Neural progenitor cell (in vitro differentiated cells): ENCODE measurements at regions not wholly inside any gene's neighbourhood (a gene's known extent, or its start where the extent isn't known, plus 50 kb on each side); places are given as distances from the start of the nearest gene placed in this dataset.

Experiments used
- DNase-seq: peaks from one replicate; pipeline ENCODE4 v3.0.0-alpha.2; 2016; ENCODE audit warnings: low spot score
- H2AFZ ChIP-seq: fragments of 200-600 bp; sonication (generic); replicated peaks from 2 replicates; pipeline ENCODE4 v1.6.1; 2016; ENCODE audit warnings: antibody characterized with exemption
- H3F3A ChIP-seq: fragments of 200-600 bp; sonication (generic); 2 replicates; pipeline ENCODE4 v1.6.1; 2016; ENCODE audit warnings: antibody characterized with exemption, low read depth
- H3K27ac ChIP-seq: fragments of 200-600 bp; sonication (generic); 2 replicates; pipeline ENCODE4 v1.5.1; 2016; ENCODE audit warnings: mild to moderate bottlenecking
- H3K27me3 ChIP-seq: fragments of 200-600 bp; sonication (generic); 2 replicates; pipeline ENCODE4 v1.6.1; 2016; ENCODE audit warnings: mild to moderate bottlenecking, moderate library complexity
- H3K36me3 ChIP-seq: fragments of 200-600 bp; sonication (generic); 2 replicates; pipeline ENCODE4 v1.5.1; 2016
- H3K4me1 ChIP-seq: fragments of 200-600 bp; sonication (generic); 2 replicates; pipeline ENCODE4 v1.6.1; 2016; ENCODE audit warnings: mixed run types
- H3K4me2 ChIP-seq: fragments of 200-600 bp; sonication (generic); 2 replicates; pipeline ENCODE4 v1.6.1; 2016
- H3K4me3 ChIP-seq: fragments of 200-600 bp; sonication (generic); 2 replicates; pipeline ENCODE4 v1.5.1; 2016
- H3K79me2 ChIP-seq: fragments of 200-600 bp; sonication (generic); 2 replicates; pipeline ENCODE4 v1.6.1; 2016; ENCODE audit warnings: low read depth
- H3K9ac ChIP-seq: fragments of 200-600 bp; sonication (generic); 2 replicates; pipeline ENCODE4 v1.6.1; 2016
- H3K9me3 ChIP-seq: fragments of 200-600 bp; sonication (generic); 2 replicates; pipeline ENCODE4 v1.5.1; 2016; ENCODE audit warnings: low read depth
- H4K20me1 ChIP-seq: fragments of 200-600 bp; sonication (generic); 2 replicates; pipeline ENCODE4 v1.6.1; 2016; ENCODE audit warnings: low read depth
- H3K27ac Mint-ChIP-seq: 3 replicates; pipeline ENCODE4 v1.8.0; 2021; ENCODE audit warnings: mixed read lengths
- H3K27me3 Mint-ChIP-seq: 2 replicates; pipeline ENCODE4 v1.8.0; 2022; ENCODE audit warnings: low read depth, mild to moderate bottlenecking, inconsistent platforms, moderate library complexity, mixed read lengths; ENCODE audit not compliant: insufficient read depth
- H3K36me3 Mint-ChIP-seq: 3 replicates; pipeline ENCODE4 v1.8.0; 2021; ENCODE audit warnings: mixed read lengths
- H3K4me1 Mint-ChIP-seq: 3 replicates; pipeline ENCODE4 v1.8.0; 2021; ENCODE audit warnings: mixed read lengths
- H3K4me3 Mint-ChIP-seq: 3 replicates; pipeline ENCODE4 v1.8.0; 2021; ENCODE audit warnings: mild to moderate bottlenecking, moderate library complexity, mixed read lengths
- H3K9me3 Mint-ChIP-seq: 3 replicates; pipeline ENCODE4 v1.8.0; 2020; ENCODE audit warnings: mixed read lengths
- EZH2 ChIP-seq: fragments of 200-600 bp; sonication (generic); IDR thresholded peaks from 2 replicates; pipeline ENCODE4 v1.6.1; 2017; ENCODE audit warnings: antibody characterized with exemption, mild to moderate bottlenecking, moderate library complexity
- EZH2phosphoT487 ChIP-seq: fragments of 200-600 bp; sonication (generic); IDR thresholded peaks from 2 replicates; pipeline ENCODE4 v1.6.1; 2017; ENCODE audit warnings: antibody characterized with exemption
- TF ChIP-seq, protein P1 (sequence below): fragments of 200-600 bp; sonication (generic); IDR thresholded peaks from 2 replicates; pipeline ENCODE4 v1.5.1; 2017; ENCODE audit warnings: antibody characterized with exemption, mild to moderate bottlenecking

DNA sequence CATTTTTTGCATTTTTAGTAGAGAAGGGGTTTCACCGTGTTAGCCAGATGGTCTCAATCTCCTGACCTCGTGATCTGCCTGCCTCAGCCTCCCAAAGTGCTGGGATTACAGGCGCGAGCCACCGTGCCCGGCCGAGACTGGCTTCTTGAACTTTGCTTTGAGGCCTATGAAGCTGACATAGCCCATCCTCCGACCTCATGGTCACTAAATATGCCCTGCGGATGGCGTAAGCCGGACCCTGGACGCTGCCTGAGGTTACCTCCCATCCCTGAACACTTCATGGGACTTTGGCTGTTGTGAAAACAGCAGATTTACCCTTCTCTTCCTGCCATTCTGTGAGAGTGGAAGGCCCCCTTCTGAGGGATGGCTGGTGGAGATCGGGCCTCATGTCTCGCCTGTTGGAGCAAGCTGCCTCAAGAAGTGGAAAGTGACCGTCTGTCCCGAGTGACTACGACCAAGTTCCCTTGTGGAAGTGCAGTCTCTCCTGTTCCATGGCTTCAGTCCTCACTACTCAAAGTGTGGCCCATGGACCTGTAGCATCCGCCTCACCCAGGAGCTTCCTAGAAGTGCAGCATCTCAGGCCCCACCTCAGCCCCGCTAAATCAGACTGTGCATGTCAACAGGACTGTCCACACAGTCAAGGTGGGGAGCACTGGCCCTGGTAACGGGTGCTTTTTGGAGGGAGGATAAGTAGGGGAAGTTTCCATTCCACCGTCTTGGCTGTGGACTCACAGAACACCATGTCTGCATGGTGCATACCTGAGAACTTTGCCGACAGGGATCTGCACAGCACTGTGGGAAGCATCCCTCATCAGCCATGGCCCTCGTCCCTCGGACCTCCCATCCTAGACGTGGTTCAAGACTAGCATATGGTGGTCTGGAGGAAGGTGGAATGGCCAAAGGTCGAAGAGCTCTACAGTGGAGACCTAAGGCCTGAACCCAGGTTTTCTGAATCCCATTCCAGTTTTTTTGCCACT is 210.5 kb upstream of the SHH start:
- Histone ChIP-seq H3K79me2 (no peaks in the 10 kb centered on the region), H2AFZ (no peak overlapping the region), H3K36me3 (no peaks in the 10 kb centered on the region), H3K4me1 (peaks cover 28% of the 10 kb centered on the region), H3K4me2 (no peak overlapping the region), H3K27ac (no peak overlapping the region), H3K9me3 (no peaks in the 10 kb centered on the region), H4K20me1 (no peaks in the 10 kb centered on the region), H3F3A (peaks cover 14% of the 10 kb centered on the region), H3K9ac (no peak overlapping the region), H3K4me3 (no peak overlapping the region), H3K27me3 (no peaks in the 10 kb centered on the region)
- H3K27ac Mint-ChIP-seq = no peak overlapping the region
- TF ChIP-seq EZH2phosphoT487 = no peak
- no peak for TF ChIP-seq EZH2
- TF ChIP-seq, protein P1, sequence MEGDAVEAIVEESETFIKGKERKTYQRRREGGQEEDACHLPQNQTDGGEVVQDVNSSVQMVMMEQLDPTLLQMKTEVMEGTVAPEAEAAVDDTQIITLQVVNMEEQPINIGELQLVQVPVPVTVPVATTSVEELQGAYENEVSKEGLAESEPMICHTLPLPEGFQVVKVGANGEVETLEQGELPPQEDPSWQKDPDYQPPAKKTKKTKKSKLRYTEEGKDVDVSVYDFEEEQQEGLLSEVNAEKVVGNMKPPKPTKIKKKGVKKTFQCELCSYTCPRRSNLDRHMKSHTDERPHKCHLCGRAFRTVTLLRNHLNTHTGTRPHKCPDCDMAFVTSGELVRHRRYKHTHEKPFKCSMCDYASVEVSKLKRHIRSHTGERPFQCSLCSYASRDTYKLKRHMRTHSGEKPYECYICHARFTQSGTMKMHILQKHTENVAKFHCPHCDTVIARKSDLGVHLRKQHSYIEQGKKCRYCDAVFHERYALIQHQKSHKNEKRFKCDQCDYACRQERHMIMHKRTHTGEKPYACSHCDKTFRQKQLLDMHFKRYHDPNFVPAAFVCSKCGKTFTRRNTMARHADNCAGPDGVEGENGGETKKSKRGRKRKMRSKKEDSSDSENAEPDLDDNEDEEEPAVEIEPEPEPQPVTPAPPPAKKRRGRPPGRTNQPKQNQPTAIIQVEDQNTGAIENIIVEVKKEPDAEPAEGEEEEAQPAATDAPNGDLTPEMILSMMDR = no peak
- no peak for DNase-seq
- no peaks in the 10 kb centered on the region for H3K36me3 Mint-ChIP-seq
- H3K9me3 Mint-ChIP-seq = peaks cover 3% of the 10 kb centered on the region
- H3K4me3 Mint-ChIP-seq = no peak overlapping the region
- H3K4me1 Mint-ChIP-seq = peaks cover 15% of the 10 kb centered on the region
- H3K27me3 Mint-ChIP-seq = peaks cover 8% of the 10 kb centered on the region

DNA sequence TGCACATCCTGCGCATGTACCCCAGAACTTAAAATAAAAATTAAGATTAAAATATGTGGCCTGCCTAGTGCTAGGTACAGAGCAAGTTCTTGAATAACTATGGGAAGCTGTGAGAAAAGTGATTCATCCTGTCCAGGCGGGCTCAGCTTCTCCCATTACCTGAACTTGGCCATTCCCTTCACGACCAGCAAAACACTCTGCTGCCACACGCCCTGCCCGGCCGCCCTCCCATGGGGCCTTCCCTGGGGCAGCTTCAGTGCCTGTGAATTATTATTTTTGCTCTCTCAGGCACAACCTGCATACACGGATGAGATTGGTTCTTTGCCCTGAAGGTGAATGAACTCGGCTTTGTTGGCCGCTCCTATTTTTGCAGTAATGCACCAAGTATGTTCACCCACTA is 209.2 kb upstream of the SHH start:
- no peak overlapping the region for H3K4me3 Mint-ChIP-seq
- no peak for DNase-seq

DNA sequence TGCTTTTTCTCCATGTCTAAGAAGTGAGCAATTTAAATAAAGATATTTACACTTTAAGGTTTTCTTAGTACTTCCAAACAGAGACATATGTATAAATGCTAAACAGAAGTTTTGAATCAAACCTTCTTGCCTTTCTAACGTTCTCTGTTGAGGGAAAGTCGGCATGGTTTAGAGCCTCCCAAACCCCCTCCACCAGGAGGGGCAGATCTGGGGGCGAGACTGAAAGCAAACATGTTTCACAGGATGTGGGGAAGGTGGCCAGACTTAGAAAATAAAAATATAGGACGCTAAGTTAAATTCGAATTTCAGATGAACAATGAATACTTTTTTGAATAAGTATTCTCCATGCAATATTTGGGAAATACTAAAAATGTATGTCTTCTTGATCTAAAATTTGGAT is 208.3 kb upstream of the SHH start:
- Histone ChIP-seq H3K4me1 (peaks cover 17% of the 10 kb centered on the region), H3K4me3 (no peak overlapping the region), H3K9ac (no peak overlapping the region), H3K4me2 (no peak overlapping the region), H3K79me2 (no peaks in the 10 kb centered on the region), H4K20me1 (no peaks in the 10 kb centered on the region), H3K27ac (no peak overlapping the region), H3F3A (peaks cover 14% of the 10 kb centered on the region), H3K36me3 (no peaks in the 10 kb centered on the region), H2AFZ (no peak overlapping the region), H3K9me3 (no peaks in the 10 kb centered on the region), H3K27me3 (no peaks in the 10 kb centered on the region)
- Mint-ChIP-seq H3K4me3 (no peak overlapping the region), H3K27me3 (peaks cover 10% of the 10 kb centered on the region), H3K36me3 (no peaks in the 10 kb centered on the region), H3K4me1 (peaks cover 8% of the 10 kb centered on the region), H3K9me3 (peaks cover 3% of the 10 kb centered on the region), H3K27ac (no peak overlapping the region)
- TF ChIP-seq EZH2phosphoT487 = no peak
- no peak for TF ChIP-seq EZH2
- TF ChIP-seq, protein P1 = no peak
- no peak for DNase-seq

More for the DNA sequence above, 209.2 kb upstream of the SHH start:
- Histone ChIP-seq H3F3A (peaks cover 14% of the 10 kb centered on the region), H2AFZ (no peak overlapping the region), H3K27me3 (no peaks in the 10 kb centered on the region), H3K9me3 (no peaks in the 10 kb centered on the region), H3K9ac (no peak overlapping the region), H3K4me3 (no peak overlapping the region), H3K36me3 (no peaks in the 10 kb centered on the region), H3K4me2 (no peak overlapping the region), H4K20me1 (no peaks in the 10 kb centered on the region), H3K27ac (no peak overlapping the region), H3K79me2 (no peaks in the 10 kb centered on the region), H3K4me1 (peaks cover 17% of the 10 kb centered on the region)
- peaks cover 3% of the 10 kb centered on the region for H3K9me3 Mint-ChIP-seq
- no peak overlapping the region for H3K27ac Mint-ChIP-seq
- H3K4me1 Mint-ChIP-seq = peaks cover 8% of the 10 kb centered on the region
- H3K27me3 Mint-ChIP-seq = peaks cover 8% of the 10 kb centered on the region
- H3K36me3 Mint-ChIP-seq = no peaks in the 10 kb centered on the region
- TF ChIP-seq, protein P1 = no peak
- TF ChIP-seq EZH2 = no peak
- TF ChIP-seq EZH2phosphoT487 = no peak
